Endodermal cell (in vitro differentiated cells): ENCODE measurements at regions not wholly inside any gene's neighbourhood (a gene's known extent, or its start where the extent isn't known, plus 50 kb on each side); places are given as distances from the start of the nearest gene placed in this dataset.

Experiments
- DNase-seq: peaks from one replicate; pipeline ENCODE4 v3.0.0-alpha.2; 2017
- H3K27ac ChIP-seq: 2 replicates; pipeline ENCODE4 v1.5.1; 2013; ENCODE audit warnings: mild to moderate bottlenecking, low read depth, low read length, moderate library complexity
- H3K27me3 ChIP-seq: 2 replicates; pipeline ENCODE4 v1.6.1; 2013; ENCODE audit warnings: mild to moderate bottlenecking, low read length, moderate library complexity; ENCODE audit not compliant: insufficient read depth, control insufficient read depth, poor library complexity, severe bottlenecking
- H3K36me3 ChIP-seq: 2 replicates; pipeline ENCODE4 v1.7.0; 2013; ENCODE audit warnings: mild to moderate bottlenecking, low read length, moderate library complexity; ENCODE audit not compliant: control insufficient read depth, insufficient read depth
- H3K4me1 ChIP-seq: one replicate; pipeline ENCODE4 v1.7.0; 2013; ENCODE audit warnings: low read length; ENCODE audit not compliant: control insufficient read depth, insufficient read depth
- H3K4me3 ChIP-seq: 2 replicates; pipeline ENCODE4 v1.5.1; 2013; ENCODE audit warnings: mild to moderate bottlenecking, low read length, moderate library complexity
- H3K9ac ChIP-seq: 2 replicates; pipeline ENCODE4 v1.6.1; 2013; ENCODE audit warnings: mild to moderate bottlenecking, low read length, moderate library complexity; ENCODE audit not compliant: poor library complexity, severe bottlenecking; ENCODE audit errors: extremely low read depth
- H3K9me3 ChIP-seq: 2 replicates; pipeline ENCODE4 v1.6.1; 2013; ENCODE audit warnings: mild to moderate bottlenecking, low read length, moderate library complexity; ENCODE audit not compliant: control insufficient read depth
- H3K27ac Mint-ChIP-seq: 2 replicates; pipeline ENCODE4 v1.8.0; 2020; ENCODE audit warnings: mixed read lengths
- H3K27me3 Mint-ChIP-seq: 2 replicates; pipeline ENCODE4 v1.8.0; 2021; ENCODE audit warnings: mild to moderate bottlenecking, mixed read lengths; ENCODE audit not compliant: insufficient read depth
- H3K36me3 Mint-ChIP-seq: 2 replicates; pipeline ENCODE4 v1.8.0; 2020; ENCODE audit warnings: low read depth, mixed read lengths
- H3K4me1 Mint-ChIP-seq: 2 replicates; pipeline ENCODE4 v1.8.0; 2020; ENCODE audit warnings: mixed read lengths
- H3K4me3 Mint-ChIP-seq: 2 replicates; pipeline ENCODE4 v1.8.0; 2020; ENCODE audit warnings: mild to moderate bottlenecking, moderate library complexity, mixed read lengths
- H3K9me3 Mint-ChIP-seq: 2 replicates; pipeline ENCODE4 v1.8.0; 2020; ENCODE audit warnings: mild to moderate bottlenecking, mixed read lengths
- CTCF ChIP-seq: fragments of 200-600 bp; sonication (generic); conservative IDR thresholded peaks from 2 replicates; pipeline ENCODE4 v1.5.0; 2021; ENCODE audit warnings: antibody characterized with exemption, mild to moderate bottlenecking
- WGBS, 2 experiments: methylation state at CpG; one replicate each; pipeline versions ENCODE4 v1.1.5 to v1.1.7; 2013; ENCODE audit warnings: missing lambda C conversion rate in 2 of 2, mixed read lengths in 1 of 2; ENCODE audit not compliant: insufficient coverage in 1 of 2, insufficient read length in 1 of 2; 5-methylcytosine and 5-hydroxymethylcytosine counted together

GRCh38 chr11:31996159-31996881, 94.6 kb upstream of the RCN1 start:
- Mint-ChIP-seq H3K27me3 (peaks cover 6% of the 10 kb centered on the region), H3K9me3 (no peaks in the 10 kb centered on the region), H3K4me1 (no peaks in the 10 kb centered on the region), H3K36me3 (no peaks in the 10 kb centered on the region), H3K4me3 (no peak overlapping the region), H3K27ac (no peak overlapping the region)
- Histone ChIP-seq H3K9me3 (no peaks in the 10 kb centered on the region), H3K4me1 (no peaks in the 10 kb centered on the region), H3K27me3 (no peaks in the 10 kb centered on the region), H3K9ac (no peak overlapping the region), H3K4me3 (no peak overlapping the region), H3K27ac (no peak overlapping the region), H3K36me3 (no peaks in the 10 kb centered on the region)
- WGBS, 2 experiments: 93 to 96% methylated on average over 6 to 7 of the region's 7 CpGs
- DNase-seq: no peak
- TF ChIP-seq CTCF: no peak

GRCh38 chr11:31995525-31996094, 95.3 kb upstream of the RCN1 start:
- H3K27me3 Mint-ChIP-seq: peaks cover 13% of the 10 kb centered on the region

GRCh38 chr11:31995032-31995431, 95.8 kb upstream of the RCN1 start:
- Mint-ChIP-seq H3K4me1 (no peaks in the 10 kb centered on the region), H3K36me3 (no peaks in the 10 kb centered on the region), H3K27me3 (peaks cover 19% of the 10 kb centered on the region), H3K9me3 (no peaks in the 10 kb centered on the region), H3K27ac (no peak overlapping the region), H3K4me3 (no peak overlapping the region)
- no peak for TF ChIP-seq CTCF
- Histone ChIP-seq H3K27me3 (peaks cover 8% of the 10 kb centered on the region), H3K4me1 (no peaks in the 10 kb centered on the region), H3K27ac (no peak overlapping the region), H3K4me3 (no peak overlapping the region), H3K36me3 (no peaks in the 10 kb centered on the region), H3K9me3 (no peaks in the 10 kb centered on the region), H3K9ac (no peak overlapping the region)
- no peak for DNase-seq
- 88 to 89% methylated on average over 6 to 7 of the region's 7 CpGs for WGBS, 2 experiments

More at GRCh38 chr11:31995525-31996094, 95.3 kb upstream of the RCN1 start:
- Histone ChIP-seq H3K27ac (no peak overlapping the region), H3K36me3 (no peaks in the 10 kb centered on the region), H3K9me3 (no peaks in the 10 kb centered on the region), H3K9ac (no peak overlapping the region), H3K4me3 (no peak overlapping the region), H3K4me1 (no peaks in the 10 kb centered on the region), H3K27me3 (peaks cover 3% of the 10 kb centered on the region)
- DNase-seq: no peak
- Mint-ChIP-seq H3K9me3 (no peaks in the 10 kb centered on the region), H3K36me3 (no peaks in the 10 kb centered on the region), H3K4me1 (no peaks in the 10 kb centered on the region), H3K4me3 (no peak overlapping the region), H3K27ac (no peak overlapping the region)
- TF ChIP-seq CTCF: no peak
- 90 to 100% methylated on average over 1 to 2 of the region's 2 CpGs for WGBS, 2 experiments
